ENCODE measurements at regions not wholly inside any gene's neighbourhood (a gene's known extent, or its start where the extent isn't known, plus 50 kb on each side); places are given as distances from the start of the nearest gene placed in this dataset.

DNA sequence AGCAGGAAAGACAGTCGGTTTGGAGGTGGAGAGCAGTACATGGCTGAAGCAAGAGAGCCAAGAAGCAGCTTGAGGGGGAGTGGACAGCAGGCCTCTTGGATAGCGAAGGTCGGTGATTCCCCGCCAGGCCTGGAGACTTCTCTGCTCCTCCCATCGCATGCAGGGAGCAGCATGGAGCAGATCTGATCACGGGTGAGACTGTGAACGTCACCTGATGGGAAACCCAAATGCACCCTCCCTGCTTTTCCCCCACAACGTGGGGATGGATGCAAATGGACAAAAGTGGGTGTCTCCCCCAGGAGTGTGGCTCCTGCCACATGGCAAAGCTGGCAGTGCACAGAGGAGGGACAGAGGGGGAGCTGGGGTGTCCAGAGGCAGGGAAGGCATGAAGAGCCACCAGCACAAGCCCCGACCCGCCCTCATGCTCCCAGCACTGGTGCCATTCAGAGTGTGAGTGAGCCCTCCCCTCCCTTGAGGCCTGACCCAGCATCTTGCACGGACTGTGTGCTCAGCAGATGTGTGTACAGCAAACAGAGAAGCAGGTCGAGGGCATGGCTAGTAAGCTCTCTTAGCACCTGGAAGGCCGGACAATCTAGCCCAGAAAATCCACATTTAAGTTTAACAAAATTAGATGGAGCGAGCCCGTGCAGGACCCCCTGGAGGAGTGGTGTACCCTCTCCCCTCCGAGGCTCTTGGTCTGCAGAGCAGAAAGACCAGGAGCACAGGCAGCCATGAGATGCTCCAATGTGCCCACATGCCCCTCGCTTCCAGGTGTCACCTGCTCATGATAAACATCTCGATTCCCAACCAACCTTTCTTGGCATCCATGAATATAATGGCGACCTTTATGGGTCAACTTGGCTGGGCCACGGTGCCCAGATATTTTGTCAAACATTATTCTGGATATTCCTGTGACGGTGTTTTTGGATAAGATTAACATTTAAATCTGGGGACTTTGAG is 661.7 kb downstream of the TBC1D22A start:
- Histone ChIP-seq H3K79me2 (ENCODE audit: control insufficient read depth, low read length) (no peaks in the 10 kb centered on the region), H3K4me3 (ENCODE audit: low read length) (no peak overlapping the region), H3K9me3 (ENCODE audit: control insufficient read depth, insufficient read depth, low read length) (no peaks in the 10 kb centered on the region), H4K20me1 (ENCODE audit: control insufficient read depth, insufficient read depth, low read depth, low read length) (no peaks in the 10 kb centered on the region), H3K4me2 (ENCODE audit: low read length) (no peak overlapping the region), H3K9me2 (replicated peaks; ENCODE audit: control insufficient read depth, low read length) (no peaks in the 10 kb centered on the region), H3K27me3 (ENCODE audit: control insufficient read depth, low read length) (no peaks in the 10 kb centered on the region; the same call in none of the 2 replicates), H3F3A (ENCODE audit: control insufficient read depth, insufficient read depth) (no peaks in the 10 kb centered on the region), H3K27ac (ENCODE audit: low read depth, low read length) (no peak overlapping the region), H3K4me1 (ENCODE audit: control insufficient read depth, low read length) (no peaks in the 10 kb centered on the region), H3K36me3 (ENCODE audit: control insufficient read depth, low read length) (no peaks in the 10 kb centered on the region)
- TF ChIP-seq EZH2phosphoT487 (IDR thresholded peaks at IDR 0.05; ENCODE audit: borderline replicate concordance, low read length) (no peak), CTCF (IDR thresholded peaks at IDR 0.05; ENCODE audit: low read depth, low read length, poor library complexity, severe bottlenecking) (no peak)

DNA sequence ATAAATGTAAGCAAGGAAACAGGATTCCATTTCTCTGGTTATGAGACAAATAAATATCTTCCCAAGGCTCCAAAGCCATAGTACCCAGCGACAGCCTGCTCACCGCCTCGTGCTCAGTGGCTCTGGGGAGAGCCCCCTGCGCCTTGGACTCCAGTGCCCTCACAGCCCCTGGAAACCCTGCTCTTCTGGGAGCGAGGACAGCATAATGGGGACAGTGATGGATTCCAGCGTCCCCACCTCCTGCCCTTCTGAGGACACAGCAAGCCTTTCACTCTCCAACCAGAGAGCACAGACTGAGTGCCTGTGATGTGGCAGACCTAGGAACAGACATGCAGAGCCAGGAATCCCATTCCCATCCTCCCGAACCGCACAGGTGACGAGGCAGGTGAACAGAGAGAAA is 660.8 kb downstream of the TBC1D22A start:
- no peaks in the 10 kb centered on the region; the same call in none of the 2 replicates for H3K27me3 ChIP-seq (ENCODE audit: control insufficient read depth, low read length)
- TF ChIP-seq EZH2phosphoT487 (IDR thresholded peaks at IDR 0.05; ENCODE audit: borderline replicate concordance, low read length) (no peak), CTCF (IDR thresholded peaks at IDR 0.05; ENCODE audit: low read depth, low read length, poor library complexity, severe bottlenecking) (no peak)
- H3K9me3 ChIP-seq (ENCODE audit: control insufficient read depth, insufficient read depth, low read length): no peaks in the 10 kb centered on the region
- H4K20me1 ChIP-seq (ENCODE audit: control insufficient read depth, insufficient read depth, low read depth, low read length): no peaks in the 10 kb centered on the region
- no peaks in the 10 kb centered on the region for H3F3A ChIP-seq (ENCODE audit: control insufficient read depth, insufficient read depth)
- no peak overlapping the region for H3K27ac ChIP-seq (ENCODE audit: low read depth, low read length)
- H3K4me2 ChIP-seq (ENCODE audit: low read length): no peak overlapping the region
- no peaks in the 10 kb centered on the region for H3K9me2 ChIP-seq (replicated peaks; ENCODE audit: control insufficient read depth, low read length)
- H3K36me3 ChIP-seq (ENCODE audit: control insufficient read depth, low read length): no peaks in the 10 kb centered on the region
- no peaks in the 10 kb centered on the region for H3K4me1 ChIP-seq (ENCODE audit: control insufficient read depth, low read length)
- no peaks in the 10 kb centered on the region for H3K79me2 ChIP-seq (ENCODE audit: control insufficient read depth, low read length)
- H3K4me3 ChIP-seq (ENCODE audit: low read length): no peak overlapping the region

DNA sequence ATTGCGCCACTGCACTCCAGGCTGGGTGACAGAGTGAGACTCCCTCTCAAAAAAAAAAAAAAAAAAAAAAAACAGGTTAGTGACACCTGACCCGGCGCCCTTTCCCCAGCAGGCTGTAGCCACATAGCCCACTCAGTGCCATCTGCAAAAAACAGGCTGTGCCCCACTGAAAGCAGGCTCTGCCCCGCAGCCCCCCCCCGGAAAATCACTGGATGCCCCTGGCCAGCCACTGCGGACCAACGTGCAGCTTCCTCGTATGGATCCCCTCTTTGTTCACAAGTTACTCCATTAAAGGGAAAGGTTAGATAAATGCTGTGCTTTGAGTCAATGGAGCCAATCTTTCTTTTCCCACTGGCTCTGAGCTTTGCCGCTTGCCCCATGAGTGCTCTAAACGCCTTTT is 660.3 kb downstream of the TBC1D22A start:
- Histone ChIP-seq H4K20me1 (ENCODE audit: control insufficient read depth, insufficient read depth, low read depth, low read length) (no peaks in the 10 kb centered on the region), H3K27ac (ENCODE audit: low read depth, low read length) (no peak overlapping the region), H3K9me2 (replicated peaks; ENCODE audit: control insufficient read depth, low read length) (no peaks in the 10 kb centered on the region), H3K4me1 (ENCODE audit: control insufficient read depth, low read length) (no peaks in the 10 kb centered on the region), H3K27me3 (ENCODE audit: control insufficient read depth, low read length) (no peaks in the 10 kb centered on the region; the same call in none of the 2 replicates), H3K9me3 (ENCODE audit: control insufficient read depth, insufficient read depth, low read length) (no peaks in the 10 kb centered on the region), H3K4me3 (ENCODE audit: low read length) (no peak overlapping the region), H3K36me3 (ENCODE audit: control insufficient read depth, low read length) (no peaks in the 10 kb centered on the region), H3K79me2 (ENCODE audit: control insufficient read depth, low read length) (no peaks in the 10 kb centered on the region), H3F3A (ENCODE audit: control insufficient read depth, insufficient read depth) (no peaks in the 10 kb centered on the region), H3K4me2 (ENCODE audit: low read length) (no peak overlapping the region)
- TF ChIP-seq CTCF (IDR thresholded peaks at IDR 0.05; ENCODE audit: low read depth, low read length, poor library complexity, severe bottlenecking): no peak
- no peak for TF ChIP-seq EZH2phosphoT487 (IDR thresholded peaks at IDR 0.05; ENCODE audit: borderline replicate concordance, low read length)
